Effector memory CD8-positive, alpha-beta T cell (primary cell): ENCODE measurements at regions not wholly inside any gene's neighbourhood (a gene's known extent, or its start where the extent isn't known, plus 50 kb on each side); places are given as distances from the start of the nearest gene placed in this dataset.
"Not testable (repeated sequence)": the region's sequence is repeated elsewhere in the genome, so short reads cannot be mapped to it uniquely, and the experiment has no call there.

Experiments used
- ATAC-seq: fragments of 150-1000 bp; cut with Tn5 transposase; replicated peaks from 2 replicates; pipeline ENCODE4 v1.10.0; 2021; ENCODE audit warnings: mild to moderate bottlenecking, moderate library complexity
- DNase-seq, 3 experiments: peaks; one replicate each; pipeline ENCODE4 v3.0.0; 2021
- H3K27ac Mint-ChIP-seq, 2 donors: one replicate each; pipeline ENCODE4 v1.8.0; 2022; ENCODE audit warnings: mild to moderate bottlenecking in 2 of 2, mixed read lengths in 2 of 2, moderate library complexity in 2 of 2
- H3K27me3 Mint-ChIP-seq, 2 donors: one replicate each; pipeline ENCODE4 v1.8.0; 2022; ENCODE audit warnings: mixed read lengths in 2 of 2
- H3K36me3 Mint-ChIP-seq: one replicate; pipeline ENCODE4 v1.8.0; 2022; ENCODE audit warnings: mild to moderate bottlenecking, moderate library complexity, mixed read lengths; ENCODE audit not compliant: insufficient read depth
- H3K4me1 Mint-ChIP-seq, 2 donors: one replicate each; pipeline ENCODE4 v1.8.0; 2022; ENCODE audit warnings: low read depth in 2 of 2, mixed read lengths in 2 of 2
- H3K4me3 Mint-ChIP-seq, 2 donors: one replicate each; pipeline ENCODE4 v1.8.0; 2022; ENCODE audit warnings: mild to moderate bottlenecking in 2 of 2, mixed read lengths in 2 of 2, moderate library complexity in 2 of 2
- H3K9me3 Mint-ChIP-seq, 2 donors: one replicate each; pipeline ENCODE4 v1.8.0; 2022; ENCODE audit warnings: mixed read lengths in 2 of 2

GRCh38 chr6:144936764-144937163 lies 651.6 kb downstream of the UTRN start:
- DNase-seq: no peak
- no peaks in the 10 kb centered on the region for H3K27me3 Mint-ChIP-seq
- no peak overlapping the region for H3K27ac Mint-ChIP-seq
- H3K4me1 Mint-ChIP-seq: no peaks in the 10 kb centered on the region
- no peak overlapping the region for H3K4me3 Mint-ChIP-seq
- no peaks in the 10 kb centered on the region for H3K36me3 Mint-ChIP-seq
- H3K9me3 Mint-ChIP-seq: no peaks in the 10 kb centered on the region
- no peak for ATAC-seq

- H3K4me3 Mint-ChIP-seq: no peak overlapping the region
- DNase-seq (no peak), ATAC-seq (no peak)
- peaks cover 0 to under 1% of the 10 kb centered on the region in 2 donors for H3K9me3 Mint-ChIP-seq
- peaks cover 2 to 8% of the 10 kb centered on the region in 2 donors for H3K27me3 Mint-ChIP-seq
- H3K27ac Mint-ChIP-seq: no peak overlapping the region
- no peaks in the 10 kb centered on the region for H3K36me3 Mint-ChIP-seq
- H3K4me1 Mint-ChIP-seq: no peaks in the 10 kb centered on the region
Observed at GRCh38 chr6:144939921-144940320, 654.8 kb downstream of the UTRN start.

- Mint-ChIP-seq H3K27me3 (peaks cover 7 to 8% of the 10 kb centered on the region in 2 donors), H3K27ac (no peak overlapping the region), H3K36me3 (no peaks in the 10 kb centered on the region), H3K9me3 (peaks cover 0 to 3% of the 10 kb centered on the region in 2 donors), H3K4me1 (no peaks in the 10 kb centered on the region), H3K4me3 (no peak overlapping the region)
- DNase-seq: no peak
- ATAC-seq: no peak
Observed at GRCh38 chr6:144944106-144944505, 659.0 kb downstream of the UTRN start.

GRCh38 chr6:144947398-144947976 lies 662.4 kb downstream of the UTRN start:
- no peak for ATAC-seq
- Mint-ChIP-seq H3K9me3 (peaks cover 0 to 3% of the 10 kb centered on the region in 2 donors), H3K36me3 (no peaks in the 10 kb centered on the region), H3K27ac (no peak overlapping the region), H3K27me3 (peaks cover 3 to 20% of the 10 kb centered on the region in 2 donors), H3K4me1 (no peaks in the 10 kb centered on the region), H3K4me3 (no peak overlapping the region)
- no peak for DNase-seq

GRCh38 chr6:144951730-144952437 lies 666.7 kb downstream of the UTRN start:
- Mint-ChIP-seq H3K9me3 (no peaks in the 10 kb centered on the region), H3K27me3 (peaks cover 8 to 27% of the 10 kb centered on the region in 2 donors)
- no peak for ATAC-seq

GRCh38 chr6:144952456-144953240 lies 667.5 kb downstream of the UTRN start:
- no peak overlapping the region for H3K4me3 Mint-ChIP-seq

More at GRCh38 chr6:144951730-144952437, 666.7 kb downstream of the UTRN start:
- Mint-ChIP-seq H3K36me3 (no peaks in the 10 kb centered on the region), H3K4me3 (no peak overlapping the region), H3K4me1 (no peaks in the 10 kb centered on the region), H3K27ac (no peak overlapping the region)
- DNase-seq: no peak

GRCh38 chr6:144953552-144954240 lies 668.6 kb downstream of the UTRN start:
- Mint-ChIP-seq H3K4me1 (no peaks in the 10 kb centered on the region), H3K27me3 (peaks cover 8 to 27% of the 10 kb centered on the region in 2 donors), H3K4me3 (no peak overlapping the region), H3K27ac (no peak overlapping the region), H3K36me3 (no peaks in the 10 kb centered on the region), H3K9me3 (no peaks in the 10 kb centered on the region)
- no peak for DNase-seq
- ATAC-seq: no peak

More at GRCh38 chr6:144952456-144953240, 667.5 kb downstream of the UTRN start:
- peaks cover 8 to 27% of the 10 kb centered on the region in 2 donors for H3K27me3 Mint-ChIP-seq
- no peaks in the 10 kb centered on the region for H3K4me1 Mint-ChIP-seq
- DNase-seq (no peak), ATAC-seq (no peak)
- H3K27ac Mint-ChIP-seq: no peak overlapping the region
- no peaks in the 10 kb centered on the region for H3K9me3 Mint-ChIP-seq
- H3K36me3 Mint-ChIP-seq: no peaks in the 10 kb centered on the region

GRCh38 chr6:144954241-144954556 lies 669.1 kb downstream of the UTRN start:
- Mint-ChIP-seq H3K36me3 (no peaks in the 10 kb centered on the region), H3K9me3 (no peaks in the 10 kb centered on the region), H3K27ac (no peak overlapping the region), H3K4me3 (no peak overlapping the region), H3K4me1 (no peaks in the 10 kb centered on the region), H3K27me3 (peaks cover 8 to 27% of the 10 kb centered on the region in 2 donors)
- ATAC-seq: no peak
- DNase-seq: no peak

GRCh38 chr6:144955392-144955791 lies 670.3 kb downstream of the UTRN start:
- H3K36me3 Mint-ChIP-seq: no peaks in the 10 kb centered on the region
- H3K4me3 Mint-ChIP-seq: no peak overlapping the region
- DNase-seq (no peak), ATAC-seq (no peak)
- no peaks in the 10 kb centered on the region for H3K4me1 Mint-ChIP-seq
- H3K27me3 Mint-ChIP-seq: peaks cover 8 to 27% of the 10 kb centered on the region in 2 donors
- no peaks in the 10 kb centered on the region for H3K9me3 Mint-ChIP-seq
- no peak overlapping the region for H3K27ac Mint-ChIP-seq

GRCh38 chr6:144955859-144956258 lies 670.7 kb downstream of the UTRN start:
- Mint-ChIP-seq H3K9me3 (no peaks in the 10 kb centered on the region), H3K4me3 (no peak overlapping the region), H3K27ac (no peak overlapping the region), H3K36me3 (no peaks in the 10 kb centered on the region), H3K27me3 (peaks cover 8 to 25% of the 10 kb centered on the region in 2 donors), H3K4me1 (no peaks in the 10 kb centered on the region)
- DNase-seq: no peak
- no peak for ATAC-seq

- H3K4me3 Mint-ChIP-seq, DNase-seq, H3K36me3 Mint-ChIP-seq, H3K27ac Mint-ChIP-seq, H3K9me3 Mint-ChIP-seq, ATAC-seq, H3K4me1 Mint-ChIP-seq: not testable (repeated sequence)
- H3K27me3 Mint-ChIP-seq: peaks cover 12 to 25% of the 10 kb centered on the region in 2 donors
Observed at GRCh38 chr6:144956697-144957096, 671.6 kb downstream of the UTRN start.

- Mint-ChIP-seq H3K36me3 (no peaks in the 10 kb centered on the region), H3K27ac (no peak overlapping the region), H3K4me1 (no peaks in the 10 kb centered on the region), H3K4me3 (no peak overlapping the region), H3K27me3 (peaks cover 16 to 22% of the 10 kb centered on the region in 2 donors), H3K9me3 (no peaks in the 10 kb centered on the region)
- ATAC-seq: no peak
- no peak for DNase-seq
Observed at GRCh38 chr6:144957236-144957937, 672.3 kb downstream of the UTRN start.

GRCh38 chr6:144969154-144969553 lies 684.0 kb downstream of the UTRN start:
- H3K9me3 Mint-ChIP-seq: no peaks in the 10 kb centered on the region
- no peak for ATAC-seq
- H3K27me3 Mint-ChIP-seq: peaks cover 32 to 46% of the 10 kb centered on the region in 2 donors
- no peak for DNase-seq
- no peaks in the 10 kb centered on the region for H3K36me3 Mint-ChIP-seq
- H3K4me1 Mint-ChIP-seq: no peaks in the 10 kb centered on the region
- H3K27ac Mint-ChIP-seq: no peak overlapping the region
- no peak overlapping the region for H3K4me3 Mint-ChIP-seq
